ENCODE measurements at regions not wholly inside any gene's neighbourhood (a gene's known extent, or its start where the extent isn't known, plus 50 kb on each side); places are given as distances from the start of the nearest gene placed in this dataset.

GRCh38 chr14:105842105-105842504 is 315.7 kb downstream of the TMEM121 start:
- peaks cover 0 to 8% (median 2%) of the 10 kb centered on the region in 5 donors for H3K27me3 ChIP-seq (ENCODE audit: control insufficient read depth in 5 of 5, insufficient read depth in 4 of 5, low read length in 5 of 5)
- peaks cover 0 to 6% (median 0%) of the 10 kb centered on the region in 5 donors for H3K4me1 ChIP-seq (ENCODE audit: control insufficient read depth in 5 of 5, insufficient read depth in 5 of 5, low read length in 5 of 5)
- H3K9ac ChIP-seq (ENCODE audit: low read length in 5 of 5), result no peak overlapping the region
- no peaks in the 10 kb centered on the region for H3K36me3 ChIP-seq (ENCODE audit: control insufficient read depth in 5 of 5, insufficient read depth in 5 of 5, low read length in 5 of 5)
- H3K27ac ChIP-seq (ENCODE audit: low read depth, low read length), result no peak overlapping the region
- H3K4me3 ChIP-seq (ENCODE audit: low read depth in 1 of 5, low read length in 5 of 5), result no peak overlapping the region
- H3K9me3 ChIP-seq (ENCODE audit: control insufficient read depth in 5 of 5, low read length in 5 of 5), result no peaks in the 10 kb centered on the region

- Histone ChIP-seq H3K36me3 (ENCODE audit: control insufficient read depth in 5 of 5, insufficient read depth in 5 of 5, low read length in 5 of 5) (no peaks in the 10 kb centered on the region), H3K27me3 (ENCODE audit: control insufficient read depth in 5 of 5, insufficient read depth in 4 of 5, low read length in 5 of 5) (peaks cover 0 to 3% (median 0%) of the 10 kb centered on the region in 5 donors), H3K4me1 (ENCODE audit: control insufficient read depth in 5 of 5, insufficient read depth in 5 of 5, low read length in 5 of 5) (peaks cover 0 to 6% (median 0%) of the 10 kb centered on the region in 5 donors), H3K9ac (ENCODE audit: low read length in 5 of 5) (no peak overlapping the region), H3K9me3 (ENCODE audit: control insufficient read depth in 5 of 5, low read length in 5 of 5) (peaks cover 0 to 1% (median 0%) of the 10 kb centered on the region in 5 donors), H3K4me3 (ENCODE audit: low read depth in 1 of 5, low read length in 5 of 5) (no peak overlapping the region), H3K27ac (ENCODE audit: low read depth, low read length) (no peak overlapping the region)
Observed at GRCh38 chr14:105843444-105844046, 317.2 kb downstream of the TMEM121 start.

- H3K9ac ChIP-seq (ENCODE audit: low read length in 5 of 5), result no peak overlapping the region
- H3K4me3 ChIP-seq (ENCODE audit: low read depth in 1 of 5, low read length in 5 of 5), result no peak overlapping the region
- no peak overlapping the region for H3K27ac ChIP-seq (ENCODE audit: low read depth, low read length)
- H3K27me3 ChIP-seq (ENCODE audit: control insufficient read depth in 5 of 5, insufficient read depth in 4 of 5, low read length in 5 of 5), result peaks cover 0 to 3% (median 0%) of the 10 kb centered on the region in 5 donors
- no peaks in the 10 kb centered on the region for H3K36me3 ChIP-seq (ENCODE audit: control insufficient read depth in 5 of 5, insufficient read depth in 5 of 5, low read length in 5 of 5)
- H3K4me1 ChIP-seq (ENCODE audit: control insufficient read depth in 5 of 5, insufficient read depth in 5 of 5, low read length in 5 of 5), result peaks cover 0 to 6% (median 0%) of the 10 kb centered on the region in 5 donors
- peaks cover 0 to 2% (median 0%) of the 10 kb centered on the region in 5 donors for H3K9me3 ChIP-seq (ENCODE audit: control insufficient read depth in 5 of 5, low read length in 5 of 5)
Observed at GRCh38 chr14:105844047-105844630, 317.8 kb downstream of the TMEM121 start.

GRCh38 chr14:105844810-105845724 is 318.7 kb downstream of the TMEM121 start:
- Histone ChIP-seq H3K4me3 (ENCODE audit: low read depth in 1 of 5, low read length in 5 of 5) (no peak overlapping the region), H3K27ac (ENCODE audit: low read depth, low read length) (no peak overlapping the region), H3K27me3 (ENCODE audit: control insufficient read depth in 5 of 5, insufficient read depth in 4 of 5, low read length in 5 of 5) (peaks cover 0 to 3% (median 0%) of the 10 kb centered on the region in 5 donors), H3K4me1 (ENCODE audit: control insufficient read depth in 5 of 5, insufficient read depth in 5 of 5, low read length in 5 of 5) (peaks cover 0 to 6% (median 0%) of the 10 kb centered on the region in 5 donors), H3K36me3 (ENCODE audit: control insufficient read depth in 5 of 5, insufficient read depth in 5 of 5, low read length in 5 of 5) (no peaks in the 10 kb centered on the region), H3K9me3 (ENCODE audit: control insufficient read depth in 5 of 5, low read length in 5 of 5) (peaks cover 0 to 2% (median 0%) of the 10 kb centered on the region in 5 donors), H3K9ac (ENCODE audit: low read length in 5 of 5) (no peak overlapping the region)

- H3K4me1 ChIP-seq (ENCODE audit: control insufficient read depth in 5 of 5, insufficient read depth in 5 of 5, low read length in 5 of 5), result peaks cover 0 to 6% (median 0%) of the 10 kb centered on the region in 5 donors
- H3K4me3 ChIP-seq (ENCODE audit: low read depth in 1 of 5, low read length in 5 of 5), result no peak overlapping the region
- peaks cover 0 to 3% (median 0%) of the 10 kb centered on the region in 5 donors for H3K27me3 ChIP-seq (ENCODE audit: control insufficient read depth in 5 of 5, insufficient read depth in 4 of 5, low read length in 5 of 5)
- H3K27ac ChIP-seq (ENCODE audit: low read depth, low read length), result no peak overlapping the region
- peaks cover 0 to 2% (median 0%) of the 10 kb centered on the region in 5 donors for H3K9me3 ChIP-seq (ENCODE audit: control insufficient read depth in 5 of 5, low read length in 5 of 5)
- H3K36me3 ChIP-seq (ENCODE audit: control insufficient read depth in 5 of 5, insufficient read depth in 5 of 5, low read length in 5 of 5), result no peaks in the 10 kb centered on the region
- no peak overlapping the region for H3K9ac ChIP-seq (ENCODE audit: low read length in 5 of 5)
Observed at GRCh38 chr14:105845725-105846309, 319.4 kb downstream of the TMEM121 start.

GRCh38 chr14:105846312-105846711 is 319.9 kb downstream of the TMEM121 start:
- no peak overlapping the region for H3K4me3 ChIP-seq (ENCODE audit: low read depth in 1 of 5, low read length in 5 of 5)
- no peak overlapping the region for H3K9ac ChIP-seq (ENCODE audit: low read length in 5 of 5)
- peaks cover 0 to 2% (median 0%) of the 10 kb centered on the region in 5 donors for H3K9me3 ChIP-seq (ENCODE audit: control insufficient read depth in 5 of 5, low read length in 5 of 5)
- no peaks in the 10 kb centered on the region for H3K36me3 ChIP-seq (ENCODE audit: control insufficient read depth in 5 of 5, insufficient read depth in 5 of 5, low read length in 5 of 5)
- H3K27me3 ChIP-seq (ENCODE audit: control insufficient read depth in 5 of 5, insufficient read depth in 4 of 5, low read length in 5 of 5), result peaks cover 0 to 1% (median 0%) of the 10 kb centered on the region in 5 donors
- peaks cover 0 to 6% (median 0%) of the 10 kb centered on the region in 5 donors for H3K4me1 ChIP-seq (ENCODE audit: control insufficient read depth in 5 of 5, insufficient read depth in 5 of 5, low read length in 5 of 5)
- no peak overlapping the region for H3K27ac ChIP-seq (ENCODE audit: low read depth, low read length)

- no peak overlapping the region for H3K4me3 ChIP-seq (ENCODE audit: low read depth in 1 of 5, low read length in 5 of 5)
- no peak overlapping the region for H3K27ac ChIP-seq (ENCODE audit: low read depth, low read length)
- H3K9me3 ChIP-seq (ENCODE audit: control insufficient read depth in 5 of 5, low read length in 5 of 5), result peaks cover 0 to 2% (median 0%) of the 10 kb centered on the region in 5 donors
- peaks cover 0 to 2% (median 0%) of the 10 kb centered on the region in 5 donors for H3K4me1 ChIP-seq (ENCODE audit: control insufficient read depth in 5 of 5, insufficient read depth in 5 of 5, low read length in 5 of 5)
- no peak overlapping the region for H3K9ac ChIP-seq (ENCODE audit: low read length in 5 of 5)
- no peaks in the 10 kb centered on the region for H3K36me3 ChIP-seq (ENCODE audit: control insufficient read depth in 5 of 5, insufficient read depth in 5 of 5, low read length in 5 of 5)
- H3K27me3 ChIP-seq (ENCODE audit: control insufficient read depth in 5 of 5, insufficient read depth in 4 of 5, low read length in 5 of 5), result no peaks in the 10 kb centered on the region
Observed at GRCh38 chr14:105847400-105847799, 321.0 kb downstream of the TMEM121 start.

- no peak overlapping the region for H3K4me3 ChIP-seq (ENCODE audit: low read depth in 1 of 5, low read length in 5 of 5)
- H3K4me1 ChIP-seq (ENCODE audit: control insufficient read depth in 5 of 5, insufficient read depth in 5 of 5, low read length in 5 of 5), result no peaks in the 10 kb centered on the region
- peaks cover 0 to 2% (median 0%) of the 10 kb centered on the region in 5 donors for H3K9me3 ChIP-seq (ENCODE audit: control insufficient read depth in 5 of 5, low read length in 5 of 5)
- no peak overlapping the region for H3K9ac ChIP-seq (ENCODE audit: low read length in 5 of 5)
- no peak overlapping the region for H3K27ac ChIP-seq (ENCODE audit: low read depth, low read length)
- no peaks in the 10 kb centered on the region for H3K27me3 ChIP-seq (ENCODE audit: control insufficient read depth in 5 of 5, insufficient read depth in 4 of 5, low read length in 5 of 5)
- no peaks in the 10 kb centered on the region for H3K36me3 ChIP-seq (ENCODE audit: control insufficient read depth in 5 of 5, insufficient read depth in 5 of 5, low read length in 5 of 5)
Observed at GRCh38 chr14:105848570-105848969, 322.2 kb downstream of the TMEM121 start.

- Histone ChIP-seq H3K27ac (ENCODE audit: low read depth, low read length) (no peak overlapping the region), H3K4me1 (ENCODE audit: control insufficient read depth in 5 of 5, insufficient read depth in 5 of 5, low read length in 5 of 5) (no peaks in the 10 kb centered on the region)
Observed at GRCh38 chr14:105849933-105850626, 323.7 kb downstream of the TMEM121 start.

More at GRCh38 chr14:105849933-105850626, 323.7 kb downstream of the TMEM121 start:
- Histone ChIP-seq H3K4me3 (ENCODE audit: low read depth in 1 of 5, low read length in 5 of 5) (no peak overlapping the region), H3K9ac (ENCODE audit: low read length in 5 of 5) (no peak overlapping the region), H3K27me3 (ENCODE audit: control insufficient read depth in 5 of 5, insufficient read depth in 4 of 5, low read length in 5 of 5) (no peaks in the 10 kb centered on the region), H3K9me3 (ENCODE audit: control insufficient read depth in 5 of 5, low read length in 5 of 5) (peaks cover 0 to 2% (median 0%) of the 10 kb centered on the region in 5 donors), H3K36me3 (ENCODE audit: control insufficient read depth in 5 of 5, insufficient read depth in 5 of 5, low read length in 5 of 5) (no peaks in the 10 kb centered on the region)
